Activated CD8-positive, alpha-beta memory T cell treated with anti-CD3 and anti-CD28 coated beads for 36 hours (primary cell): ENCODE measurements at regions not wholly inside any gene's neighbourhood (a gene's known extent, or its start where the extent isn't known, plus 50 kb on each side); places are given as distances from the start of the nearest gene placed in this dataset.
"Not testable (repeated sequence)": the region's sequence is repeated elsewhere in the genome, so short reads cannot be mapped to it uniquely, and the experiment has no call there.

Source experiments
- CTCF ChIA-PET: fragments of 350-600 bp; sonication (Branson Sonifier 250); formaldehyde crosslinking; loops from one replicate; lab custom pipeline; 2021; ENCODE audit warnings: antibody characterized with exemption; lab: Charles Lee
- POLR2A ChIA-PET: fragments of 350-600 bp; sonication (Branson Sonifier 250); formaldehyde crosslinking; loops from one replicate; lab custom pipeline; 2021; ENCODE audit warnings: antibody characterized with exemption; lab: Charles Lee

- POLR2A ChIA-PET, result no interaction called here
- CTCF ChIA-PET, result no interaction called here
These were observed 73.4 kb upstream of the CTBP2 start for GRCh38 chr10:125233726-125234125.

- ChIA-PET POLR2A (no interaction called here), CTCF (no interaction called here)
These were observed 72.5 kb upstream of the CTBP2 start for GRCh38 chr10:125232841-125233240.

DNA sequence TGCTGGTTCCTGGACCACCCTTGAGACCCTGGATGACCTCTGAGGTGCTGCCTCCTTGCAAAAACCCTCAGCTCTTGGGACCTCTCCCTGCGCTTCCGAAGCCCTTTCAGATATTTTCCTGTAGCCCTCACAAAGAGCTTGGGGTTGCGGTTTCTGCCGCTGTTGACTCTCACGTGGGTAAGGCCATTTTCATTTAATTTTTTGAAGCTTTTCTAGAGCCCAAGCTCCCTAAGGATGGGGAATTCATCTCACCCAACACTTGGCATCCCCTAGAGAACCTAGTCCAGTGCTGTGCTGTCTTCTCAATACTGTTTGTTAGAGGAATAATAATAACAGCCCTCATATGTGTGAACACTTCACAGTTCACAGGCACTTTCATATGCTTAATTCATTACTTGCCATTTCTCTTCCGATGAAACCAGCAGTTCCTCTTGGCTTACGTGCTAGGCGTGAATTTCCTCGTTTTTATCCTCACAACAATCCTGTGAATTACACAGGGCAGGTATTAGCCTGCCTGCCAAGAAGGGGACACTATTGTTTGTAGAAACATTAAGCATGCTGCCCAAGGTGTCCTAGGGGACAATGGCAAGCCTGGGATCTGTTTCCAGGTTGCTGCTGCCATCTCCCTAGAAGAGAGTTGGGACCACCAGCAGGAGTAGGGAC is 71.6 kb upstream of the CTBP2 start:
- CTCF ChIA-PET, result no interaction called here
- POLR2A ChIA-PET, result no interaction called here

- CTCF ChIA-PET, result no interaction called here
These were observed 70.9 kb upstream of the CTBP2 start for GRCh38 chr10:125231116-125231812.

GRCh38 chr10:125230251-125230650 is 69.9 kb upstream of the CTBP2 start:
- CTCF ChIA-PET, result no interaction called here
- POLR2A ChIA-PET, result no interaction called here

More at GRCh38 chr10:125231116-125231812, 70.9 kb upstream of the CTBP2 start:
- POLR2A ChIA-PET, result no interaction called here

DNA sequence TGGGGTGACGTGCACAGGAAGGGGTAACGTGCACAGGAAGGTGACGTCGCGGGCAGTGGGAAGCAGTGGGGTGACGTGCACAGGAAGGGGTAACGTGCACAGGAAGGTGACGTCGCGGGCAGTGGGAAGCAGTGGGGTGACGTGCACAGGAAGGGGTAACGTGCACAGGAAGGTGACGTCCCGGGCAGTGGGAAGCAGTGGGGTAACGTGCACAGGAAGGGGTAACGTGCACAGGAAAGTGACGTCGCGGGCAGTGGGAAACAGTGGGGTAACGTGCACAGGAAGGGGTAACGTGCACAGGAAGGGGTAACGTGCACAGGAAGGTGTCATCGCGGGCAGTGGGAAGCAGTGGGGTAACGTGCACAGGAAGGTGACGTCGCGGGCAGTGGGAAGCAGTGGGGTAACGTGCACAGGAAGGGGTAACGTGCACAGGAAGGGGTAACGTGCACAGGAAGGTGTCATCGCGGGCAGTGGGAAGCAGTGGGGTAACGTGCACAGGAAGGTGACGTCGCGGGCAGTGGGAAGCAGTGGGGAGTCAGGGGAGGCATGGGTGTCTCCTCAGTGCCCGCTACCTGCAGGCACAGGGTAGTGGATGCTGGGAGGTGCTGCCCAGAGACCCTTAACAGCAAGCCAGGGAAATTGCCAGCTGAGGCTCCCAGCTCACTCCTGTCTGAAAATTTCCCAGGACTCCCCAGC is 68.0 kb upstream of the CTBP2 start:
- POLR2A ChIA-PET, CTCF ChIA-PET: not testable (repeated sequence)

DNA sequence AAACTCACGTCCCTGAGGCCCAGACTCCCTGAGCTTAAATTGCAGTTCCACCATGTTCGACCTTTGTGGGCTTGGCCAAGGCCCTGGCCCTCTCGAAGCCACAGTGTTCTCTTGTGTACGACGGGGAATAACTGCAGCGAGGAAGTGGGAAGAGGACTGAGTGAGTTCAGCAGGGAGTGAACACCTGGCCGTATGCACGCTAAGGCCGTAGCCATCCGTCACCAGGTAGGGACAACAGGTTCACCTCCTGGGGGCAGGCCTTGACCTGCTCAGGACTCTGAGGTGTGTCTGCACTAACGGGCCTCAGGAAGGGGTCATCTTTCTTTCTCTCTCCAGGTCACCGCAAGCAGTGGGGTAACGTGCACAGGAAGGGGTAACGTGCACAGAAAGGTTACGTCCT is 67.2 kb upstream of the CTBP2 start:
- ChIA-PET POLR2A (no interaction called here), CTCF (no interaction called here)

GRCh38 chr10:125226823-125227222 is 66.5 kb upstream of the CTBP2 start:
- POLR2A ChIA-PET, result no interaction called here
- CTCF ChIA-PET, result no interaction called here

DNA sequence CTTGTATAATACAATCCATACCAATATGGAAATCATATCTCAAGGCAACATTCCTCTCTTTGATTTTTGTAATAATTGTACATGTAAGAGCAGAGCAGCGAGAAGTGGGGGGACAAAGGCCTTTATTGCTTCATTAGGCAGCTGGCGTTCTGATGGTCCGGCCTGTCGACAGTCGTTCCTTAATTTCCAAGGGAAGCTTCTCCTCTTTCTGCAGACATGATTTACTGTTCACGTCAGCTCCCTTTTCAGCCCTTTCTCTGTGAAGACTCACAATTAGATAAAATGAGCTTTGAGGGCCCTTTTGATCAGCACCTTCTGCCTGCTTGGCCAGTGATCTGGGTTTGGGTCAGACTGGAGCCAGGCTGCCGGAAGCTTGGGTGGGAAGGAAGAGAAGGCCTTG is 65.6 kb upstream of the CTBP2 start:
- ChIA-PET POLR2A (no interaction called here), CTCF (no interaction called here)

DNA sequence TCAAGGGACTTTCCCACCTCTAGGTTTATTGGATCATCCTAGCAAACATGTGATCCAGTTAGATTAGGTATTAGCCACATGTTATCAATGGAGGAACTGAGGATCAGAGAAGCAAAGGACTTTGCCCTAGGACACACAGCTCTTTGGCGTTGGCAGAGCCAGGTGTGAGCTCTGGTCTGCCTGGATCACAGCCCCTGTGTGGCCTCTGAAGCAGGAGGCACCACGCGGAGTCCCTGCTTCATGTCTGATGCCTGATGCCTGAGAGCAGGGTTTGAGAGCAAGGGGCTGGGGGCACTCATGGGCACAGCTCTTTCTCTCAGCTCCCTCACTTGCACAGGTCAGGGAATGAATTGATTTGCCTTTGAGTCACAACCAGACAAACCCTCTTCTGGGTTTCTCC is 64.7 kb upstream of the CTBP2 start:
- ChIA-PET POLR2A (no interaction called here), CTCF (interaction anchor here (0.5 kb wide), 1 partner anchor 384 kb away, joined by 5 read pairs; no protein-coding TSS in a partner anchor)

- ChIA-PET POLR2A (no interaction called here), CTCF (no interaction called here)
These were observed 62.3 kb upstream of the CTBP2 start for GRCh38 chr10:125222515-125223308.

DNA sequence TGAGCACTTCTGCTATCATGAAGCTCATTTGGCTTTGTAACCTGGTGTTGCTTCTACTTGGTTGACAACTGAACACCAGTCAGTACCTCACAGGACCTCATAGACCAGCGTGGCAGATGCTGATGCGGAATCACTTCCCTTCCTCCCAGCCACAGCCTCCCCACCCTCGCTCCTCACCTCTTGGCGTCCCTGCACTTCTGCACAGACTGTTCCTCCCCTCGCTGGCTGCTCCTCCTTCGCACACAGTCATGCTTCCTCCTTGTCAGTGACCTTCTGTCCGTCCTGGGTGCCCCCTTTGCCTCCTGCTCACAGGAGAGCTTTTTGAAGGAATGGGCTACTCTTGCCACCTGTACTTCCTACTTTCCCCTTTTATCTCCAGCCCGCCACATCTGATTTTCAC is 61.4 kb upstream of the CTBP2 start:
- CTCF ChIA-PET, result no interaction called here
- POLR2A ChIA-PET, result no interaction called here

- CTCF ChIA-PET, result no interaction called here
- POLR2A ChIA-PET, result no interaction called here
These were observed 59.4 kb upstream of the CTBP2 start for GRCh38 chr10:125219776-125220175.

GRCh38 chr10:125218967-125219366 is 58.6 kb upstream of the CTBP2 start:
- CTCF ChIA-PET, result no interaction called here
- POLR2A ChIA-PET, result no interaction called here

DNA sequence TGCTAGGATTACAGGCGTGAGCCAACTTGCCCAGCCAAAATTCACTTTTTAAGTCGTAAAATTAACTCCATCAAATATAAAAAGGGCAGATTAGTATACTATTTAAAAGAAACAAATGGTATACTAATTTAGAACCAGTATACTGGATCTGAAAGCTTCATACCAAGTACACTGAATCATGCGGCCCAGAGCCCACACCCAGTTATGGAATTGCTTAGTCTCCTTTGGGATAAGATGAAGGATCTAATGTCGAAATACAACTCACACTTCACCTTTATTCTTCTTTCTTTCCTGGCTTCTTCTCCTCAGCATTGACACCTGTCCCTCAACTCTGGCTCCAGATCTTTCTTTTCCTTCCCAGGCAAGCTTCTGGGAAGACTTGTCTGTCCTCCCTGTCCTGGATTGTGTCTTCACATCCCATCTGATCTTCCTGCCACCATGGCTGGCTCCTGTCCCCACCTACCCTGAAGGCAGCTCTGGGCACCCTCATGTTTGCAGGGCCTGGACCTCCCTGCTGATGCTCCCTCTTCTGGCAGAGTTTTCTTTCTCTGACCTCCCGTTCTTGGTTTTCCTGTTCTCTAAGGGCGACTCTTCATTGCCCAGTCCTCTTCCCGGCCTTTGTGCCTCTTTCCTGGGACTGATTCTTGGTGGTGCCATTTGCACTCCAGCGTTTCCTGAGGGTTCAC is 57.8 kb upstream of the CTBP2 start:
- CTCF ChIA-PET, result no interaction called here
- POLR2A ChIA-PET, result no interaction called here

- ChIA-PET CTCF (no interaction called here), POLR2A (no interaction called here)
These were observed 56.5 kb upstream of the CTBP2 start for GRCh38 chr10:125216861-125217260.

GRCh38 chr10:125216309-125216708 is 55.9 kb upstream of the CTBP2 start:
- ChIA-PET CTCF (no interaction called here), POLR2A (no interaction called here)

DNA sequence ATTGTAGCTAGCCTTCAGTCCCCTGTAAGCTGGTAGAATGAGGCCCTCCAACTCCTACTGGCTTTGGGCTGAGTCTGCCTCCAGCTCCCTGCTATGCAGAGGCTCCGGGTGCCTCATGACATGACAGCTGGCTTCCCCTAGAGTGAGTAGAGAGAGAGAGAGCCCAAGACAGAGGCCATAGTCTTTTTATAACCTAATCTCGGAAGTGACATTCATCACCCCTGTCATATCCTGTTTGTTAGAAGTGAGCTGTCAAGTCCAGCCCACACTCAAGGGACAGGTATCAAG is 53.9 kb upstream of the CTBP2 start:
- ChIA-PET POLR2A (no interaction called here), CTCF (no interaction called here)

DNA sequence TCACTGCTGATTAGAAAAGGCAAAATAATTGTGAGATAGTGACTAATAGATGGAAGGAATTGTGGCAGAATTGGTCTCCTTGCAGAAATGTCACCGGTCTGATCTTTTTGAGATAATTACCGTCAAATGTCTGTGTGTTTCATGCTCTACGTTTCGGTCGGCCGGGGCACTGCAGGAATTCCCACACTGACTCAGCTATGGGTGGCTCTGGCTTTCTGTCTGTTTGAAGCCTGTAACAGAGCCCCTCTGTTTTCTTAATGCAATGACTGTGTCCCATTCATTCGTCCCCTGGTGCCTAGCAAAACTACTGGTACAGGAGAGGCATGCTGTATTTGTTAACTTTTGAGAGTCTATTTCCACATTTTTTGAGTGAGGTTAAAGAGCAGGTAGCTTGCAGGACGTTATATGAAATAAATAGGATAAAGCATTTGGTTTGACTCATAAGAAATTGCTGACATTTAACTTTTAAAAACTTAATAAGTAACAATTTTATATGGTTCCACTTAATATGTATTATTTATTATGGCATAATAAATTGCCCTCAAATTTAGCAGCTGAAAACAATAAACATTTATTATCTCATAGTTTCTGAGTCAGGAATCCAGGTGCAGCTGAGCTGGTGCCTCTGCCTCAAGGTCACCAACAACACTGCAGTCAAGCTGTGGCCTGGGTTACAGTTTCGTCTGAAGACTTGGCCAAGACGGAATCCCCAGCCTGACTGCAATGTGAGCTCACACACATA is 53.3 kb upstream of the CTBP2 start:
- CTCF ChIA-PET, result no interaction called here
- POLR2A ChIA-PET, result no interaction called here
